Keratinocyte (primary cell): ENCODE measurements at regions not wholly inside any gene's neighbourhood (a gene's known extent, or its start where the extent isn't known, plus 50 kb on each side); places are given as distances from the start of the nearest gene placed in this dataset.

ENCODE experiments used
- DNase-seq: peaks from one replicate; pipeline ENCODE4 v3.0.0-alpha.2; 2011; ENCODE audit warnings: low read depth, missing footprints, low spot score
- FAIRE-seq: peaks from 2 replicates; lab custom pipeline; 2011; peaks lifted over from hg19 to GRCh38; lab: Jason Lieb, UNC
- H2AFZ ChIP-seq: 2 replicates; pipeline ENCODE4 v1.6.0; 2012; ENCODE audit warnings: low read length, control low read depth, inconsistent platforms; ENCODE audit not compliant: control insufficient read depth
- H3K27ac ChIP-seq: 2 replicates; pipeline ENCODE4 v1.5.1; 2011; ENCODE audit warnings: low read length; ENCODE audit not compliant: control insufficient read depth, insufficient read depth
- H3K27me3 ChIP-seq: 3 replicates; pipeline ENCODE4 v1.6.0; 2011; ENCODE audit warnings: low read length; ENCODE audit not compliant: control insufficient read depth, insufficient read depth; ENCODE audit errors: extremely low read depth
- H3K36me3 ChIP-seq, 2 experiments: 2 replicates in 1 of 2; 3 replicates in 1 of 2; pipeline ENCODE4 v1.5.1; 2011; ENCODE audit warnings: low read length in 2 of 2, mild to moderate bottlenecking in 1 of 2; ENCODE audit not compliant: control insufficient read depth in 2 of 2, insufficient read depth in 2 of 2; ENCODE audit errors: extremely low read depth in 1 of 2
- H3K4me1 ChIP-seq: 3 replicates; pipeline ENCODE4 v1.5.1; 2011; ENCODE audit warnings: low read length; ENCODE audit not compliant: control insufficient read depth, insufficient read depth; ENCODE audit errors: extremely low read depth
- H3K4me2 ChIP-seq: 3 replicates; pipeline ENCODE4 v1.6.0; 2011; ENCODE audit warnings: low read depth, low read length; ENCODE audit not compliant: control insufficient read depth, insufficient read depth; ENCODE audit errors: extremely low read depth
- H3K4me3 ChIP-seq, 3 experiments: fragments of 200-600 bp in 1 of 3; sonication (generic) in 1 of 3; 2 replicates in 2 of 3; 3 replicates in 1 of 3; pipeline ENCODE4 v1.5.1; 2011 to 2016; ENCODE audit warnings: low read length in 3 of 3, mild to moderate bottlenecking in 3 of 3, control low read depth in 2 of 3, inconsistent platforms in 1 of 3, low read depth in 1 of 3, mixed read lengths in 1 of 3, mixed run types in 1 of 3, moderate library complexity in 1 of 3; ENCODE audit not compliant: control insufficient read depth in 2 of 3, insufficient read depth in 2 of 3; ENCODE audit errors: extremely low read depth in 1 of 3
- H3K79me2 ChIP-seq: 2 replicates; pipeline ENCODE4 v1.6.0; 2012; ENCODE audit warnings: low read length; ENCODE audit not compliant: control insufficient read depth, insufficient read depth
- H3K9ac ChIP-seq: 3 replicates; pipeline ENCODE4 v1.6.0; 2011; ENCODE audit warnings: low read length; ENCODE audit not compliant: control insufficient read depth, insufficient read depth; ENCODE audit errors: extremely low read depth
- H3K9me1 ChIP-seq: 3 replicates; pipeline ENCODE4 v1.6.0; 2011; ENCODE audit warnings: low read length; ENCODE audit not compliant: control insufficient read depth, insufficient read depth; ENCODE audit errors: extremely low read depth
- H3K9me3 ChIP-seq: 2 replicates; pipeline ENCODE4 v1.5.1; 2012; ENCODE audit warnings: low read depth, low read length; ENCODE audit not compliant: control insufficient read depth
- H4K20me1 ChIP-seq: 3 replicates; pipeline ENCODE4 v1.6.0; 2011; ENCODE audit warnings: low read length; ENCODE audit not compliant: control insufficient read depth, insufficient read depth; ENCODE audit errors: extremely low read depth
- EZH2 ChIP-seq: IDR thresholded peaks from one replicate; pipeline ENCODE4 v1.6.1; 2012; ENCODE audit warnings: inconsistent platforms, mild to moderate bottlenecking, low read length, moderate library complexity
- dilution Hi-C: fragments of 300-500 bp; cut with MboI; formaldehyde crosslinking; loops from one replicate; pipeline ENCODE4 v1.7.0; 2020; ENCODE audit warnings: low sequenced_read_pairs; ENCODE audit not compliant: extremely low pct_ligation_motif_present
- TF ChIP-seq, protein P1 (sequence below), 3 experiments: IDR thresholded peaks in 1 of 3; conservative IDR thresholded peaks in 1 of 3; optimal IDR thresholded peaks in 1 of 3; 2 replicates in 2 of 3; 3 replicates in 1 of 3; pipeline versions ENCODE3 to v1.5.1; 2011; ENCODE audit warnings: low read length in 3 of 3, mild to moderate bottlenecking in 3 of 3, moderate library complexity in 2 of 3, control low read depth in 1 of 3, inconsistent platforms in 1 of 3; ENCODE audit not compliant: insufficient read depth in 2 of 3; ENCODE audit errors: extremely low read depth in 1 of 3

DNA sequence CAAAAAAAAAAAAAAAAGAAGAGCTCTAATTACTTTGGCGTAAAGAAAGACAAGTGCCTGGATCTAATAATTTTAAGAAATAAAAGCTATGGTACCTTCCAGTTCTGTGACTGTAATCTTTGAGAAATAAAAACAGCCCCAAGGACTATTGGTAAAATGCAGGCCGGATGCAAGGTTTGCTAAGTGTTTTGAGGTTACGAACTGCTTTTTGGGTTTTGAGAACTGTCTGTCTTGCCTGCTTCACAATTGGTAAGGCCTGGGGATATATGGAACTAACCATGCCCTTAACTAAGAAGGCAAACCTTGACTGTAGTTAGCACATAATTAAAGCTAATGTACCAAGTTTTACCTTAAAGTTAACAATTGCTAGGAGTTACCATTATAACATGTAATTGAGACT, 388.4 kb upstream of the CBLB start:
- dilution Hi-C loops, result no loop called here
- H3K79me2 ChIP-seq, result no peaks in the 10 kb centered on the region
- no peaks in the 10 kb centered on the region for H3K27me3 ChIP-seq
- H3K9me1 ChIP-seq, result no peaks in the 10 kb centered on the region
- no peaks in the 10 kb centered on the region for H3K36me3 ChIP-seq
- no peak overlapping the region for H3K4me2 ChIP-seq
- TF ChIP-seq, protein P1, sequence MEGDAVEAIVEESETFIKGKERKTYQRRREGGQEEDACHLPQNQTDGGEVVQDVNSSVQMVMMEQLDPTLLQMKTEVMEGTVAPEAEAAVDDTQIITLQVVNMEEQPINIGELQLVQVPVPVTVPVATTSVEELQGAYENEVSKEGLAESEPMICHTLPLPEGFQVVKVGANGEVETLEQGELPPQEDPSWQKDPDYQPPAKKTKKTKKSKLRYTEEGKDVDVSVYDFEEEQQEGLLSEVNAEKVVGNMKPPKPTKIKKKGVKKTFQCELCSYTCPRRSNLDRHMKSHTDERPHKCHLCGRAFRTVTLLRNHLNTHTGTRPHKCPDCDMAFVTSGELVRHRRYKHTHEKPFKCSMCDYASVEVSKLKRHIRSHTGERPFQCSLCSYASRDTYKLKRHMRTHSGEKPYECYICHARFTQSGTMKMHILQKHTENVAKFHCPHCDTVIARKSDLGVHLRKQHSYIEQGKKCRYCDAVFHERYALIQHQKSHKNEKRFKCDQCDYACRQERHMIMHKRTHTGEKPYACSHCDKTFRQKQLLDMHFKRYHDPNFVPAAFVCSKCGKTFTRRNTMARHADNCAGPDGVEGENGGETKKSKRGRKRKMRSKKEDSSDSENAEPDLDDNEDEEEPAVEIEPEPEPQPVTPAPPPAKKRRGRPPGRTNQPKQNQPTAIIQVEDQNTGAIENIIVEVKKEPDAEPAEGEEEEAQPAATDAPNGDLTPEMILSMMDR (optimal IDR thresholded peaks at IDR 0.05 in 1 of 3, IDR thresholded peaks at IDR 0.05 in 1 of 3, conservative IDR thresholded peaks at IDR 0.05 in 1 of 3; ENCODE audit: extremely low read depth in 1 of 3, insufficient read depth in 2 of 3, low read length in 3 of 3), result no peak
- no peak for TF ChIP-seq EZH2
- DNase-seq (no peak), FAIRE-seq (no peak)
- H3K27ac ChIP-seq, result no peak overlapping the region
- H3K4me1 ChIP-seq, result no peaks in the 10 kb centered on the region
- no peak overlapping the region for H3K4me3 ChIP-seq
- no peaks in the 10 kb centered on the region for H4K20me1 ChIP-seq
- H3K9ac ChIP-seq, result no peak overlapping the region
- no peaks in the 10 kb centered on the region for H3K9me3 ChIP-seq
- H2AFZ ChIP-seq, result no peak overlapping the region

DNA sequence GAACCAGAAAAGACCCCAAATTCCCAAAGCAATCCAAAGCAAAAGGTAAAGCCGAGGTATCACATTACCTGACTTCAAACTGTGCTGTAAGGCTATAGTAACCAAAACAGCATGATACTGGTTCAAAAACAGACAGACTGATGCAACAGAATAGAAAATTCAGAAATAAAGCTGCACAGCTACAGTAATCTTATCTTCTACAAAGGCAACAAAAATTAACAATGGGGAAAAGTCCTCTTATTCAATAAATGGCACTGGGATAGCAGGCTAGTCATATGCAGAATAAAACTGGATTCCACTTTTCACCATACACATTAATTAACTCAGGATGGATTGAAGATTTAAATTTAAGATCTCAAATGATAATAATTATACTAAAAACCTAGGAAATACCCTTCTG, 392.6 kb upstream of the CBLB start:
- Histone ChIP-seq H3K9me3 (no peaks in the 10 kb centered on the region), H3K27ac (no peak overlapping the region), H3K79me2 (no peaks in the 10 kb centered on the region), H2AFZ (no peak overlapping the region), H3K4me1 (no peaks in the 10 kb centered on the region), H3K36me3 (no peaks in the 10 kb centered on the region), H3K4me2 (no peak overlapping the region), H3K27me3 (no peaks in the 10 kb centered on the region), H3K9ac (no peak overlapping the region), H3K9me1 (no peaks in the 10 kb centered on the region), H4K20me1 (no peaks in the 10 kb centered on the region), H3K4me3 (no peak overlapping the region)
- FAIRE-seq, result no peak
- TF ChIP-seq, protein P1 (optimal IDR thresholded peaks at IDR 0.05 in 1 of 3, IDR thresholded peaks at IDR 0.05 in 1 of 3, conservative IDR thresholded peaks at IDR 0.05 in 1 of 3; ENCODE audit: extremely low read depth in 1 of 3, insufficient read depth in 2 of 3, low read length in 3 of 3), result no peak
- no peak for TF ChIP-seq EZH2
- dilution Hi-C loops, result no loop called here
- no peak for DNase-seq
